Activated naive CD4-positive, alpha-beta T cell treated with anti-CD3 and anti-CD28 coated beads, Interleukin-2, amount 50 U/mL, for 24 hours (primary cell): ENCODE measurements at regions not wholly inside any gene's neighbourhood (a gene's known extent, or its start where the extent isn't known, plus 50 kb on each side); places are given as distances from the start of the nearest gene placed in this dataset.

ENCODE experiments used
- H3K27ac Mint-ChIP-seq: one replicate; pipeline ENCODE4 v1.8.0; 2021; ENCODE audit warnings: mild to moderate bottlenecking, mixed read lengths
- H3K27me3 Mint-ChIP-seq: one replicate; pipeline ENCODE4 v1.8.0; 2021; ENCODE audit warnings: mixed read lengths
- H3K36me3 Mint-ChIP-seq: one replicate; pipeline ENCODE4 v1.8.0; 2021; ENCODE audit warnings: mixed read lengths
- H3K4me1 Mint-ChIP-seq: one replicate; pipeline ENCODE4 v1.8.0; 2021; ENCODE audit warnings: mixed read lengths
- H3K4me3 Mint-ChIP-seq: one replicate; pipeline ENCODE4 v1.8.0; 2021; ENCODE audit warnings: mild to moderate bottlenecking, mixed read lengths
- H3K9me3 Mint-ChIP-seq: one replicate; pipeline ENCODE4 v1.8.0; 2021; ENCODE audit warnings: mixed read lengths

- Mint-ChIP-seq H3K36me3 (no peaks in the 10 kb centered on the region), H3K27ac (no peak overlapping the region), H3K4me3 (no peak overlapping the region), H3K27me3 (peaks cover 3% of the 10 kb centered on the region), H3K4me1 (no peaks in the 10 kb centered on the region), H3K9me3 (no peaks in the 10 kb centered on the region)
Measured at GRCh38 chr10:123556736-123557135, 109.4 kb upstream of the GPR26 start.

DNA sequence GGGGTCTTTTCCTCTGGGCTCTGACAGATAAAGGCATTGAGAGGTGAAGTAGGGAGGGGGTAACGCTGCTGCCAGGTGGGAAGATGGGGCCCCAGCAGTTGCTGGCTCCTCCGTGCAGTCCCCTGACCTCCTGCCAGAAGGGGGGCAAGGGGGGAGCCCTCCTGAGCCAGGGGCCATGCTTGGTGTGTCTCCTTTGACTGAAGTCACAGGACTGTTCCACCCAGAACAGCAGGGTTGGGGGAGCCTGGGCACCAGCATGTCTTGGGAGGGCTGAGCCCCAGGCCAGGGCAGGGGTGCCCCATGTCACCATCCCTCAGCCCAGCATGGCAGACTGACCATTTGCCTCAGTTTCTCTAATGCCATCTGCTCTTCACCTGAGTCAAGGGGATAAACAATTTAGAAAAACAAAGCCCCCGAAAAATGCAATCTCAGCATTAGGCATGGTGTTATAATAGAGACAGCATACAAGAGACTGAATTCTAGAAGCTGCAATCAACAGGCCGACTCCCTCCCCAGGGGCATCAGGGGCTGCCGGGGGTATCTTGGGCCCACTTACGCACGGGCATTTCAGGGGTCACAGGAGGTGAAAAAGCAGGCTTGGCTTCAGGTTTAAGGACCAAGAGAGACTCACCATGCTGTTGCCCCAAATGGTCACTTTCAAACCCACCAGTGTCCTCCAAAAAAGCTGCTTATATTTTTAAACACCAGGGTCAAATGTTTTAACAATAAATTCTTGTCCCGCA, 108.6 kb upstream of the GPR26 start:
- Mint-ChIP-seq H3K27me3 (peaks cover 3% of the 10 kb centered on the region), H3K36me3 (no peaks in the 10 kb centered on the region), H3K4me3 (no peak overlapping the region), H3K27ac (no peak overlapping the region), H3K9me3 (no peaks in the 10 kb centered on the region), H3K4me1 (no peaks in the 10 kb centered on the region)

DNA sequence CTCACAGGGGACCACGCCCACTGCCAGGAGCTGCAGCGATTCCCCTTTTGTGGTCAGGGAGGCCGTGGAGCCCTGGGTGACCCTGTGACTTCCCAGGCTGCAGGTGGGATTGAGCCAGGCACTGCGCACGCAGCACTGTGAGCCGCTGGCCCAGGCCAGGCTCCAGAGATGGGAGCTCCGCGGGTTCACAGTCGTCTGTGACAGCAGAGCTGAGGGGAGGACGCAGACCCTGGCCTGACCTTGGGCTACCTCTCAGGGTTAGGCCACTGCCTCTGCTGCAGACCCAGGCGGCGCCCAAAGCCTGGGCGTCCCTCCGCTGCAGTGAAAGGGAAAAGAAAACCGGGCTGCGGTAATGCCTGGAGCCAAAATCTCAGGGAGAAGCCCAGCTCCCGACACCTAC, 107.5 kb upstream of the GPR26 start:
- peaks cover 3% of the 10 kb centered on the region for H3K27me3 Mint-ChIP-seq
- H3K4me1 Mint-ChIP-seq: no peaks in the 10 kb centered on the region
- H3K36me3 Mint-ChIP-seq: no peaks in the 10 kb centered on the region
- H3K27ac Mint-ChIP-seq: no peak overlapping the region
- H3K9me3 Mint-ChIP-seq: no peaks in the 10 kb centered on the region
- H3K4me3 Mint-ChIP-seq: no peak overlapping the region

- H3K4me1 Mint-ChIP-seq: no peaks in the 10 kb centered on the region
- peaks cover 3% of the 10 kb centered on the region for H3K27me3 Mint-ChIP-seq
- no peak overlapping the region for H3K27ac Mint-ChIP-seq
- H3K9me3 Mint-ChIP-seq: no peaks in the 10 kb centered on the region
- no peak overlapping the region for H3K4me3 Mint-ChIP-seq
- H3K36me3 Mint-ChIP-seq: no peaks in the 10 kb centered on the region
Measured at GRCh38 chr10:123559066-123559822, 106.9 kb upstream of the GPR26 start.

DNA sequence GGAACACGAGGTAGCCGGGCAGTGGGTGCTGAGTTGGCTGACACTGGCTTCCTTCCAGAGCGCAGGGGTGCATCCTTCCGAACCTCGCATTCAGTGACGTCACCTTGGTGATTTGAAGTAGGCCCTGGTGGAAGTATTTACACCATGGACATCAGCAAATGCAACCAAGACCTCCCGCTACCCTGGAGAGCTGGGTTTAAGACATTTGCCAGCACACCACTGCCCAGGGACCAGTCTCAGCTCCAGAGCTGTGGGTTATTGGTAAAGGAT, 106.4 kb upstream of the GPR26 start:
- Mint-ChIP-seq H3K9me3 (no peaks in the 10 kb centered on the region), H3K27ac (no peak overlapping the region), H3K4me3 (no peak overlapping the region), H3K27me3 (peaks cover 3% of the 10 kb centered on the region), H3K36me3 (no peaks in the 10 kb centered on the region), H3K4me1 (no peaks in the 10 kb centered on the region)

DNA sequence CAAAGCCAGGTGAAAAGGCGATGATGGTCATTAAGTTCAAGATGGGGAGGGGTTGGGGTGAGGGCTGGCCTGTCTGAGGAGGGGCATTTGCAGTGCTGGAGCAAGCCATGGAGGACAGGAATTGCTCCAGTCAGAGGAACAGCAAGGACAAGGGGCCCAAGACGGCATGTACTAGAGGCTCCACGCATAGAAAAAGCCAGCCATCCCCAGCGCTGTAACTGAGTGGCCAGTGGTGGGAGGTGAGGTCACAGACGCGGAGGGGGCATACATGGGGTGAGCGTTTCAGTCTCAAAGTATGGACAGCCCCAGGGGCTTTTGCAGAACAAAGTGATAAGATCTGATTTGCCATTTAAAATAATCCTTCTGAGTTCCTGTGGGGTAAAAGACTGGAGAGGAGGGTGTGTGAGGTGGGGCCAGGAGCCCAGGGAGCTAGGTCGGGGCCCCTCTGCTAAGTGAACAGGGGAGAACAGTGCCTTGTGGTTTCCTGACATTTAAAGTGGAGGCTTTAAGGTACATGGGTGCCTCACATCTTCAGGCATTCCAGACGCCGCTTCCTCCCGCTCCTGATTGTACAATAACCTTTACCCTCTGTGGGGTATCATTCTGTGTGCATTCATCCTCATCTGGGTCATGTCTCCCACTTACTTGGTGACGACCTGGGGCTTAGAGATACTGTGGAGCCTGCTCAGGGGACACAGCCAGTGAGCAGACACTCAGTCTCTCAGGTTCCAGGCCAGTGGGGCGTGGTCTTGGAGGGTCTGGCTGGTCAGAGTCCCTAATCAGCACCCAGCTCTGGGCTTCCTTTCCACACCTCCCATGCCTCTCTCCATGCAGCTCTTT, 105.6 kb upstream of the GPR26 start:
- no peaks in the 10 kb centered on the region for H3K36me3 Mint-ChIP-seq
- no peaks in the 10 kb centered on the region for H3K4me1 Mint-ChIP-seq
- peaks cover 3% of the 10 kb centered on the region for H3K27me3 Mint-ChIP-seq
- no peak overlapping the region for H3K27ac Mint-ChIP-seq
- no peaks in the 10 kb centered on the region for H3K9me3 Mint-ChIP-seq
- no peak overlapping the region for H3K4me3 Mint-ChIP-seq

- Mint-ChIP-seq H3K4me3 (no peak overlapping the region), H3K27ac (no peak overlapping the region), H3K27me3 (peaks cover 3% of the 10 kb centered on the region), H3K36me3 (no peaks in the 10 kb centered on the region), H3K9me3 (no peaks in the 10 kb centered on the region), H3K4me1 (no peaks in the 10 kb centered on the region)
Measured at GRCh38 chr10:123561141-123561440, 105.1 kb upstream of the GPR26 start.

DNA sequence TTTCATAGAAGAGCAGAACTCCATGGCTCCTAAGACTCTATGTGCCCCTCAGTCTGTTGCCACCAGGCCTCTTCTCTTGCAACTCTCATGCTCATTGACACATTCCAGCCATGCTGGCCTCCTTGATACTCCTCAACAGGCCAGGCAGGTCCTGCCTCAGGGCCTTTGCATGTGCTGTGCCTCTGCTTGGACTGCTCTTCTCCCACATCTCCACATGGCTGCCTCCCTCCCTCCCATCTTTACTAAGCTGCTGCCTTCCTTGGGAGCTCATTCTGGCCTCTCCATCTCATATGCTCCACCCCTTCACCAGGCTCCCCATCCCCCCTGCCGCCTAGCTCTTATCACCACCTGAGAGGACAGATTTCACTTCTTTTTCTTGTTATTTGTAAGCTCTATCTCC, 103.8 kb upstream of the GPR26 start:
- Mint-ChIP-seq H3K9me3 (no peaks in the 10 kb centered on the region), H3K36me3 (no peaks in the 10 kb centered on the region), H3K27me3 (peaks cover 5% of the 10 kb centered on the region), H3K27ac (no peak overlapping the region), H3K4me1 (no peaks in the 10 kb centered on the region), H3K4me3 (no peak overlapping the region)

- Mint-ChIP-seq H3K36me3 (no peaks in the 10 kb centered on the region), H3K27me3 (peaks cover 5% of the 10 kb centered on the region), H3K4me1 (no peaks in the 10 kb centered on the region), H3K27ac (no peak overlapping the region), H3K4me3 (no peak overlapping the region), H3K9me3 (no peaks in the 10 kb centered on the region)
Measured at GRCh38 chr10:123562811-123563580, 103.2 kb upstream of the GPR26 start.

DNA sequence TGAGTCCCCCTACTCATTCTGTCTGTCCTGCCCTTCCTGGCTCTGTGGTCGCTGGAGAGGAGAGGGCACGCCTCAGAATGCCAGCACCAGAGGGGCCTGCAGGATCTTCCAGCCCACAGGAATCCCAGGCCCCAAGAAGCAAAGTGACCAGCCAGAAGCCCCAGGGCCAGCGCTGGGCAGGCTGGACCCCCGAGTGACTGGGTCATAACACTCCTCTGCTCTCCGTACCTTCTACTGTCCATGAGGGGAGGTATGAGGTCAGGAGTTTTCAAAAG, 102.6 kb upstream of the GPR26 start:
- no peak overlapping the region for H3K27ac Mint-ChIP-seq
- H3K9me3 Mint-ChIP-seq: no peaks in the 10 kb centered on the region
- no peak overlapping the region for H3K4me3 Mint-ChIP-seq
- H3K36me3 Mint-ChIP-seq: no peaks in the 10 kb centered on the region
- H3K4me1 Mint-ChIP-seq: no peaks in the 10 kb centered on the region
- peaks cover 10% of the 10 kb centered on the region for H3K27me3 Mint-ChIP-seq

GRCh38 chr10:123563994-123564393, 102.2 kb upstream of the GPR26 start:
- Mint-ChIP-seq H3K36me3 (no peaks in the 10 kb centered on the region), H3K4me1 (no peaks in the 10 kb centered on the region), H3K27me3 (peaks cover 15% of the 10 kb centered on the region), H3K4me3 (no peak overlapping the region), H3K27ac (no peak overlapping the region), H3K9me3 (no peaks in the 10 kb centered on the region)

GRCh38 chr10:123564631-123565030, 101.5 kb upstream of the GPR26 start:
- no peaks in the 10 kb centered on the region for H3K9me3 Mint-ChIP-seq
- H3K36me3 Mint-ChIP-seq: no peaks in the 10 kb centered on the region
- no peaks in the 10 kb centered on the region for H3K4me1 Mint-ChIP-seq
- H3K27me3 Mint-ChIP-seq: peaks cover 14% of the 10 kb centered on the region
- H3K27ac Mint-ChIP-seq: no peak overlapping the region
- H3K4me3 Mint-ChIP-seq: no peak overlapping the region

DNA sequence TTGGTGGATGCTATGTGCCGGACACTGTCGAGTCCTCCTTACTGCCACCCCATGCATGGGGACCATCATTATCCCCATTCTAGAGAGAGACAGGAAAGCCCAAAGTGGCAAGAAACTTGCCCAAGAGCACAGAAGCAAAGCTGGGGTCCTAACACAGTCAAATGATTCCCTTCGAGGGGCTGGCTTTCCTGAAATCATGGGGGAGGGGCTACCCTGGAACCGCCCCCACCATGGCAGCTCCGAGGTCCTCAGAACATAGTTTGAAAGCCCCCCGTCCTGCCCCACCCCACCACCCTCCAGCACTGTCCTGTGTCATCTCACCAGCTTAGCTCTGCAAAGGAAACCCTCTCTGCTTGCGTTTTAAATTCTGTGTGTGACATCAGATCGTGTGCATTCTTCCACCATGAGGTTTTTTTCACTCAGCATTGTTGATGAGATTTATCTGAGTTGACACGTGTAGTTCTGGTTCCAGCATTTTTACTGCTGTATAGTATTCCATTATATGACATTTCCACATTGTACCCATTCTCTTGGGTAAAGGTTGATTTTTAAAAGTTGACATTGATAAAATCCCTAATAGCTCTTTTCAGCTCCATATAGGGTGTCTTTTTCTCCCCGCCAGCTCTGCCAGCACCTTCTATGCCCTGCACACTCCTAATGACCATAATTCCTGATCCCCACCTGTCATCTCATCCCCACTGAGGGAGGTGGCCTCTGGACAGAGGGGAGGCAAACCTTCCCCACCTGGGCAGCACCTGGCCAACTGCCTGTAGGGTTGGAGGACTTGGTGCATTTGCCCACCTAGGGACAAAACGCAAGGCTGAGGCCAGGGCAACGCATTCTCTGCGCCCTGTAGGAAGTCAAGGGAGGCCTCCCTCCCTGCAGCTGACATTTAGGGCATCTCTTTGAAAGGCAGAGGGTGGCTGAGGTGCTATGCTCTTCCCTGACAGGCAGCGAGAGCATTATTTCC, 100.2 kb upstream of the GPR26 start:
- Mint-ChIP-seq H3K36me3 (no peaks in the 10 kb centered on the region), H3K4me1 (no peaks in the 10 kb centered on the region), H3K9me3 (no peaks in the 10 kb centered on the region), H3K27me3 (peaks cover 14% of the 10 kb centered on the region), H3K27ac (no peak overlapping the region), H3K4me3 (no peak overlapping the region)

DNA sequence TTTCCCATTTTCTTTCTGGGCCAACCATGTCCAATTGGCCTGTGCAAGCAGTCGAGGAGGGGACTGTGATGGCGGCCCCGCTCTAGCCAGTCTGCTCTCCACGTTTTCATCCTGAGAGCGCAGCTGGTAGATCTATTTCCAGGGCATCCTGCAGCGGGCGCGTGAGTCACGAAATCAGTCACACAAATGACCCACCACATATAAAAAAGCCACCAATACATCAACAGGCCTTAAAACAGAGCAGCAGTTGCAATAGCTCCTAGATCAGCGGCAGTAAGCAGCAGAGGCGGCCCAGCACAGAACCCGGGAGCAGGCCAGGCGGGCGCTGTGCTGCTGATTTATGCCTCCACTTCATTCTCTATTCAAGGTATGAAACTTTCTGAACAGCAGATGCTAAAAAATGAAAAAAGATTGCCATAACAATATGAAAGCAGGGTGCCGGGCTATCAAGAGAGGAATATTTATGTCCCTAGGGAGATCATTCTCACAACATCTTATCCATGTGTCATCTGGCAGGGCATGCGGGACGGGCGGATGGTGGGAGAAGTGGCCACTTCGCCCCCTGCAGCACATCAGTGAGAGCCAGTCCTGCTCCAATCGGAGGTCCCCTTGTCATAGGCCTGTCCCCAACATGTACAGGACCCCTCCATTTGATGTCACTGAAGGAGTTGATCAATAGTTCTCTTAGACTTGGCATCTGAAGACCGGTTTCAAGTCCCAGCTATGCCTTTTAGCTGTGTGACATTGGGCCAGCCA, 98.0 kb upstream of the GPR26 start:
- H3K4me1 Mint-ChIP-seq: no peaks in the 10 kb centered on the region
- H3K4me3 Mint-ChIP-seq: no peak overlapping the region
- H3K27ac Mint-ChIP-seq: no peak overlapping the region
- peaks cover 23% of the 10 kb centered on the region for H3K27me3 Mint-ChIP-seq
- no peaks in the 10 kb centered on the region for H3K9me3 Mint-ChIP-seq
- H3K36me3 Mint-ChIP-seq: no peaks in the 10 kb centered on the region
